ENCODE measurements at regions not wholly inside any gene's neighbourhood (a gene's known extent, or its start where the extent isn't known, plus 50 kb on each side); places are given as distances from the start of the nearest gene placed in this dataset.

- H3K4me2 ChIP-seq (ENCODE audit: low read depth, low read length): no peak overlapping the region
- no peaks in the 10 kb centered on the region for H3K36me3 ChIP-seq (replicated peaks; ENCODE audit: insufficient read depth, low read length)
- no peak for TF ChIP-seq EZH2phosphoT487 (IDR thresholded peaks at IDR 0.05; ENCODE audit: low read length)
- no peak for TF ChIP-seq EZH2 (optimal IDR thresholded peaks at IDR 0.05; ENCODE audit: low read depth, low read length)
- no peak for TF ChIP-seq CTCF (IDR thresholded peaks at IDR 0.05; ENCODE audit: low read length)
- H3K9me3 ChIP-seq (replicated peaks; ENCODE audit: insufficient read depth, low read length): no peaks in the 10 kb centered on the region
- H3K27me3 ChIP-seq (replicated peaks; ENCODE audit: insufficient read depth, low read length): no peaks in the 10 kb centered on the region
- no peaks in the 10 kb centered on the region for H3K9me2 ChIP-seq (replicated peaks; ENCODE audit: insufficient read depth, low read length)
- no peak overlapping the region for H2AFZ ChIP-seq (ENCODE audit: low read length)
- H3K9ac ChIP-seq (ENCODE audit: low read length): no peak overlapping the region
- H3K79me2 ChIP-seq (ENCODE audit: low read length): no peaks in the 10 kb centered on the region
- H3K4me3 ChIP-seq (ENCODE audit: low read length): no peak overlapping the region
- DNase-seq: no peak
- no peaks in the 10 kb centered on the region for H4K20me1 ChIP-seq (ENCODE audit: insufficient read depth, low read length)
- no peaks in the 10 kb centered on the region for H3F3A ChIP-seq (ENCODE audit: insufficient read depth, low read length)
- no peaks in the 10 kb centered on the region for H3K4me1 ChIP-seq (ENCODE audit: low read length)
- H3K27ac ChIP-seq (ENCODE audit: low read length): no peak overlapping the region
Measured at GRCh38 chr20:8951164-8951563, 117.7 kb upstream of the PLCB4 start.

GRCh38 chr20:8952721-8953120 lies 116.2 kb upstream of the PLCB4 start:
- H4K20me1 ChIP-seq (ENCODE audit: insufficient read depth, low read length): no peaks in the 10 kb centered on the region
- H3K79me2 ChIP-seq (ENCODE audit: low read length): no peaks in the 10 kb centered on the region
- no peak for DNase-seq
- H3K4me3 ChIP-seq (ENCODE audit: low read length): no peak overlapping the region
- H3K9ac ChIP-seq (ENCODE audit: low read length): no peak overlapping the region
- H3K27ac ChIP-seq (ENCODE audit: low read length): no peak overlapping the region
- H3K36me3 ChIP-seq (replicated peaks; ENCODE audit: insufficient read depth, low read length): no peaks in the 10 kb centered on the region
- TF ChIP-seq EZH2phosphoT487 (IDR thresholded peaks at IDR 0.05; ENCODE audit: low read length) (no peak), CTCF (IDR thresholded peaks at IDR 0.05; ENCODE audit: low read length) (no peak), EZH2 (optimal IDR thresholded peaks at IDR 0.05; ENCODE audit: low read depth, low read length) (no peak)
- no peaks in the 10 kb centered on the region for H3F3A ChIP-seq (ENCODE audit: insufficient read depth, low read length)
- no peaks in the 10 kb centered on the region for H3K9me3 ChIP-seq (replicated peaks; ENCODE audit: insufficient read depth, low read length)
- no peaks in the 10 kb centered on the region for H3K4me1 ChIP-seq (ENCODE audit: low read length)
- H3K27me3 ChIP-seq (replicated peaks; ENCODE audit: insufficient read depth, low read length): no peaks in the 10 kb centered on the region
- no peak overlapping the region for H2AFZ ChIP-seq (ENCODE audit: low read length)
- no peaks in the 10 kb centered on the region for H3K9me2 ChIP-seq (replicated peaks; ENCODE audit: insufficient read depth, low read length)
- H3K4me2 ChIP-seq (ENCODE audit: low read depth, low read length): no peak overlapping the region

GRCh38 chr20:8953300-8953699 lies 115.6 kb upstream of the PLCB4 start:
- H3K27ac ChIP-seq (ENCODE audit: low read length): no peak overlapping the region
- no peak overlapping the region for H2AFZ ChIP-seq (ENCODE audit: low read length)

More at GRCh38 chr20:8953300-8953699, 115.6 kb upstream of the PLCB4 start:
- Histone ChIP-seq H3K4me2 (ENCODE audit: low read depth, low read length) (no peak overlapping the region), H3K4me1 (ENCODE audit: low read length) (no peaks in the 10 kb centered on the region), H3K36me3 (replicated peaks; ENCODE audit: insufficient read depth, low read length) (no peaks in the 10 kb centered on the region), H3K79me2 (ENCODE audit: low read length) (no peaks in the 10 kb centered on the region), H3K9ac (ENCODE audit: low read length) (no peak overlapping the region), H3K9me2 (replicated peaks; ENCODE audit: insufficient read depth, low read length) (no peaks in the 10 kb centered on the region), H3K4me3 (ENCODE audit: low read length) (no peak overlapping the region), H3K9me3 (replicated peaks; ENCODE audit: insufficient read depth, low read length) (no peaks in the 10 kb centered on the region), H3F3A (ENCODE audit: insufficient read depth, low read length) (no peaks in the 10 kb centered on the region), H3K27me3 (replicated peaks; ENCODE audit: insufficient read depth, low read length) (no peaks in the 10 kb centered on the region), H4K20me1 (ENCODE audit: insufficient read depth, low read length) (no peaks in the 10 kb centered on the region)
- DNase-seq: no peak
- TF ChIP-seq CTCF (IDR thresholded peaks at IDR 0.05; ENCODE audit: low read length): no peak
- TF ChIP-seq EZH2phosphoT487 (IDR thresholded peaks at IDR 0.05; ENCODE audit: low read length): no peak
- no peak for TF ChIP-seq EZH2 (optimal IDR thresholded peaks at IDR 0.05; ENCODE audit: low read depth, low read length)
